ENCODE measurements at regions not wholly inside any gene's neighbourhood (a gene's known extent, or its start where the extent isn't known, plus 50 kb on each side); places are given as distances from the start of the nearest gene placed in this dataset.

DNA sequence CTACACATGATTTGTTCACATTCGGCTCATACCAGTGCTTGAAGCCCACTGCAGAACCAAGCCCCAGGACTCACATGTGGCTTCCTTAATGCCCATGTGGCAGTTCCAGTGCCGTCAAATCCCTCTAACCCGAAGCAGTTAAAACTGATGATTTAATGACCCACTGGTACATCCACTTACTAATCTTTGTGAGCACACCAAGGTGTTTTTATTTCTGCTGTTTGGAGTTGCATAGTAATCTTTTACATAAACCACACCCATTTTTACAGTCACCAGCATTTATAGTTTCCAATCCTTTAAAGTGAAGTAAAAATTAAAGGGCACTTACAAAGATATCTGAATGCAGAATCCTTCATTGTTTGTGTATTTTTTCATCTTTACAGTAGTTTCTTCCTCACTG, 232.0 kb downstream of the ANKRD60 start:
- intact Hi-C loops (cut with DNase I) = no loop called here
- DNase-seq = no peak
- H3K4me3 ChIP-seq = no peak overlapping the region
- peak overlapping the region in 1 of 2 donors; percentile 42 for H3K9ac ChIP-seq (ENCODE audit: low read depth in 2 of 2, low read length in 2 of 2)
- TF ChIP-seq, protein P1, sequence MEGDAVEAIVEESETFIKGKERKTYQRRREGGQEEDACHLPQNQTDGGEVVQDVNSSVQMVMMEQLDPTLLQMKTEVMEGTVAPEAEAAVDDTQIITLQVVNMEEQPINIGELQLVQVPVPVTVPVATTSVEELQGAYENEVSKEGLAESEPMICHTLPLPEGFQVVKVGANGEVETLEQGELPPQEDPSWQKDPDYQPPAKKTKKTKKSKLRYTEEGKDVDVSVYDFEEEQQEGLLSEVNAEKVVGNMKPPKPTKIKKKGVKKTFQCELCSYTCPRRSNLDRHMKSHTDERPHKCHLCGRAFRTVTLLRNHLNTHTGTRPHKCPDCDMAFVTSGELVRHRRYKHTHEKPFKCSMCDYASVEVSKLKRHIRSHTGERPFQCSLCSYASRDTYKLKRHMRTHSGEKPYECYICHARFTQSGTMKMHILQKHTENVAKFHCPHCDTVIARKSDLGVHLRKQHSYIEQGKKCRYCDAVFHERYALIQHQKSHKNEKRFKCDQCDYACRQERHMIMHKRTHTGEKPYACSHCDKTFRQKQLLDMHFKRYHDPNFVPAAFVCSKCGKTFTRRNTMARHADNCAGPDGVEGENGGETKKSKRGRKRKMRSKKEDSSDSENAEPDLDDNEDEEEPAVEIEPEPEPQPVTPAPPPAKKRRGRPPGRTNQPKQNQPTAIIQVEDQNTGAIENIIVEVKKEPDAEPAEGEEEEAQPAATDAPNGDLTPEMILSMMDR (IDR thresholded peaks at IDR 0.05) = no peak
- H3K4me1 ChIP-seq = peaks cover 16% of the 10 kb centered on the region
- no peaks in the 10 kb centered on the region for H3K36me3 ChIP-seq
- no peaks in the 10 kb centered on the region for H3K9me3 ChIP-seq
- peak overlapping the region; percentile 74 for H3K27ac ChIP-seq
- no peaks in the 10 kb centered on the region for H3K27me3 ChIP-seq

DNA sequence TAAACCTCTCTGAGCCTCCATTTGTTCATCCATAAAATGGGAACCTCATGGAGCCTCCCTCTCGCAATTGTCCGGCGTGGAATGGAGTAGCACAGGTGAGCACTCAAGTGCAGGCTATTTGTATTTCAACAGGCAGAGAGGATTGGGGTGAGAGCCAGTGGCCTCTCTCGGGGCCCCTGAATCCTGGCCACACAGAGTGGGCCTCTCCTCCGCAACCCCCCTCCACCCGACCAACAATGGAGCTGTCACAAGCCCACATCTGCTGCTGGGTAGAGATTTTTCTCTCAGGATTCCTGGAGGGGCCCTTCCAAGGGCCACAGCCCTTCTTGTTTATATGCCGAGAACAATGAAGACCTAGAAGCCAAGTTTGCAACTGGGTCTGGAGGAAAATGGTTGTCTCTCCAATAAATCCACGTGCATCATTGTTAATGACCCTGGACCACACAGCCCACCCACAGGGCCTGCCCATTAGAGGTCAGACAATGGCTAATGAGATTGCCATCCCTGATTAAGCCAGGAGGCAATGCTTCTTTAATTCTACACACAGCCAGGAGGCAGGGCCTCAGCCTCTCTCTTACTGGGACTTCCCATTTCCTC, 233.0 kb downstream of the ANKRD60 start:
- H3K4me3 ChIP-seq = no peak overlapping the region
- H3K4me1 ChIP-seq = peaks cover 21% of the 10 kb centered on the region
- no peaks in the 10 kb centered on the region for H3K9me3 ChIP-seq
- no peak for DNase-seq
- H3K27me3 ChIP-seq = no peaks in the 10 kb centered on the region
- H3K27ac ChIP-seq = peak overlapping the region; percentile 74
- intact Hi-C loops (cut with DNase I) = no loop called here
- TF ChIP-seq, protein P1 (IDR thresholded peaks at IDR 0.05) = no peak
- H3K36me3 ChIP-seq = no peaks in the 10 kb centered on the region
- H3K9ac ChIP-seq (ENCODE audit: low read depth in 2 of 2, low read length in 2 of 2) = no peak overlapping the region

DNA sequence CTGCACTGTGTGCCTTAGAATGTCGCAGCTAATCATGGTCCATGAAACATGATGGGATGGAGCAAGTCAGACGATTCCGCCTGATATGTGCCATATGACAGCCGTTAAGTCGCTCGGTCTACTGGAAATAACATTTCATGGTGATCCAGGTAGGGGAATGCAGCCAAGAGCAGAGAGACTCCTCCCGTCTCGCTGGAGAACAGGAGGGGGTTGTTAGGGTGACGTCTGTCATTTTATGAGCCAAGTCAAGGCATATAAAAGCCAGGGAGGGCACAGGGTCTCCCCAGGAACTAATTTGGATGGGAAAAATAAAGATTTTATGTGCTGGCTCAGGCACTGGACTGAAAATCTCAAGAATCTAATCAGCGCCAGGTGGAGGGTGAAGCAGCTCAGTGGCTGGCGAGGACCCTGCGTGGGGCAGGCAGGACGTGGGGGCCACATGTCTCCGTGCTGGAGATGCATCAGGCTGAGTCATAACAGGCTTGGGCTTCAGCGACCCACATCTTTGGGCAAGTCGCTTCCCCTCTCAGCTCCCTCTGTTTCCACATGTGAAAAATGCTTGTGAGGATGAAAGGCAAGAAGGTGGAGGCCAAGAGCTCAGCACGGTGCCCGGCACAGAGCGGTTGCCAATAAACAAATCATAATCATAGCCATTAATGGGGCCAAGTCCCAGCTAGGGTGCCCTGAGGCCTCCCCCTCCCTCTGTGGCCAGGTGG, 234.6 kb downstream of the ANKRD60 start:
- Histone ChIP-seq H3K27ac (no peak overlapping the region), H3K4me1 (peaks cover 21% of the 10 kb centered on the region), H3K9me3 (no peaks in the 10 kb centered on the region), H3K36me3 (no peaks in the 10 kb centered on the region), H3K27me3 (no peaks in the 10 kb centered on the region), H3K4me3 (no peak overlapping the region), H3K9ac (ENCODE audit: low read depth in 2 of 2, low read length in 2 of 2) (no peak overlapping the region)
- intact Hi-C loops (cut with DNase I) = no loop called here
- no peak for DNase-seq
- TF ChIP-seq, protein P1 (IDR thresholded peaks at IDR 0.05) = no peak

DNA sequence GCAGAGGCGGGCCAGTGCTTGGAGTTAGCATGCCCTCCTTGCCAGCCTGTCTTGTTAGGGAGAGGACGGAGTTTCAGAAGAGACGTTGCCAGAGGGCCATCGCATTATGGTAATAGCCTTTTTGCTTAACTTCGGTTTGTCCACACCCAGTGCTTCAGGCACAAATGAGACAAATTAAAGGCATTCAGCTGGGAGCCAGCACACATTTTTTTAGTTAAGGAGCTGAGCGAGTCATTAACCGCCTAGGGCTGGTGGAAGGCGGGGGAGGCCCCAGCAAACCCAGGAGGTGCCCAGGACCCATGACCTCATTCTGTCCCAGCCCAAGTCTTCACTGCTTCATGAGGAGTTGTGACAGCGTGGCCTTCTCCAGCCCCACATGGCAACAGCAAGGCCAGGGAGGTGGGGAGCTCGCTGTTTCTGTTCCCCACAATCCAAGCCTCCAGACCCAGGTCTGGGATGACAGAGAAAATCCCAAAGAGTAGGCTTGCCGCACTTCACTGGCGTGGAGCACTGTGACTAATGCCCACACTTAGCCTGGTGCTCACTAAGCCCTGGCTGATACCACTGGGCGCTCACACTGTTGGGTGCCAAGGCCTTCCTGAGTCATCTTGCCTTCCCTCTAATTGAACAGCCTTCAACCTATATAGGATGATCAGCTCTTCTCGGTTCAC, 237.1 kb downstream of the ANKRD60 start:
- Histone ChIP-seq H3K4me1 (peaks cover 13% of the 10 kb centered on the region), H3K27me3 (no peaks in the 10 kb centered on the region), H3K27ac (peak overlapping the region; percentile 14), H3K36me3 (no peaks in the 10 kb centered on the region), H3K9me3 (no peaks in the 10 kb centered on the region), H3K9ac (ENCODE audit: low read depth in 2 of 2, low read length in 2 of 2) (peak overlapping the region in 1 of 2 donors; percentile 38), H3K4me3 (no peak overlapping the region)
- DNase-seq = peak; percentile 52
- intact Hi-C loops (cut with DNase I) = no loop called here
- TF ChIP-seq, protein P1 (IDR thresholded peaks at IDR 0.05) = no peak

DNA sequence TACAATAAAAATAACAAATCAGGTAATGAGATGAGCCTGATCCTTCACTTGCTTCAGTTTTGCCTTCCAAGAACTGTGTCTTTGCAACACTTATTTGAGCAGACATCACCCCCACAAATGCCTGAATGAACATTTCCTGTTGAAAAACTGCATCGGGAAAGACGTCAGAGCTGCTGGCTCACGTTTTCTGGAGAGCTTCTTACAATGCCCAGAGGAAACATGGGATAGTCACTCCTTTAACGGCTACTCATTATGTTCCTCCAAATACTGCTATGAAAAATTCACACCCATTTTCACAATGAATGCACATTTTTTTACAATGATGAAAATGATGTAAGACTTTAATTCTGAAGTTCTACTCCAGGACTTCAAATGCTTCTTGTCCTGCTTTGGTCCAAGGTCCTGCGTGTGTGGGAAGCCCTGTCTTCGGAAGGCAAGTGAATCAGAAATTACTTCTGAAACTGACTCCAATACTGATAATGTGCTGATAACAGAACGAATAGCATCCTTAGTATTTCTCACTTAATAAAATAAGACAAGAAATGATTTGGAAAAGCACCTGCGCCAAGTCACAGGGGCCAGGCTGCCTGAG, 238.0 kb downstream of the ANKRD60 start:
- Histone ChIP-seq H3K36me3 (no peaks in the 10 kb centered on the region), H3K27ac (no peak overlapping the region), H3K27me3 (no peaks in the 10 kb centered on the region), H3K4me3 (no peak overlapping the region), H3K9ac (ENCODE audit: low read depth in 2 of 2, low read length in 2 of 2) (no peak overlapping the region), H3K9me3 (no peaks in the 10 kb centered on the region), H3K4me1 (peaks cover 13% of the 10 kb centered on the region)
- TF ChIP-seq, protein P1 (IDR thresholded peaks at IDR 0.05) = no peak
- intact Hi-C loops (cut with DNase I) = no loop called here
- DNase-seq = no peak
